H54 (cell line): ENCODE measurements at regions not wholly inside any gene's neighbourhood (a gene's known extent, or its start where the extent isn't known, plus 50 kb on each side); places are given as distances from the start of the nearest gene placed in this dataset.

Experiments used
- DNase-seq: peaks from one replicate; pipeline ENCODE4 v3.0.0; 2011; ENCODE audit warnings: low spot score, mixed read lengths; ENCODE audit not compliant: insufficient read length
- FAIRE-seq: peaks from 3 replicates; lab custom pipeline; 2011; peaks lifted over from hg19 to GRCh38; lab: Jason Lieb, UNC
- POLR2A ChIP-seq: IDR thresholded peaks from 2 replicates; pipeline ENCODE4 v1.6.1; 2011; ENCODE audit warnings: low read depth, mild to moderate bottlenecking, low read length

- no peak for TF ChIP-seq POLR2A
- DNase-seq (no peak), FAIRE-seq (no peak)
These were observed 97.6 kb upstream of the SIM2 start for GRCh38 chr21:36601362-36601761.

GRCh38 chr21:36602735-36603134 is 96.2 kb upstream of the SIM2 start:
- no peak for DNase-seq
- FAIRE-seq = no peak
- no peak for TF ChIP-seq POLR2A

- TF ChIP-seq POLR2A = no peak
- DNase-seq (no peak), FAIRE-seq (no peak)
These were observed 95.7 kb upstream of the SIM2 start for GRCh38 chr21:36603221-36603620.

GRCh38 chr21:36605426-36605825 is 93.5 kb upstream of the SIM2 start:
- DNase-seq (no peak), FAIRE-seq (no peak)

GRCh38 chr21:36606287-36606982 is 92.5 kb upstream of the SIM2 start:
- TF ChIP-seq POLR2A = no peak
- no peak for FAIRE-seq
- no peak for DNase-seq

More at GRCh38 chr21:36605426-36605825, 93.5 kb upstream of the SIM2 start:
- TF ChIP-seq POLR2A = no peak

- no peak for TF ChIP-seq POLR2A
- DNase-seq (no peak), FAIRE-seq (no peak)
These were observed 92.0 kb upstream of the SIM2 start for GRCh38 chr21:36606983-36607325.

- FAIRE-seq = no peak
- no peak for DNase-seq
- no peak for TF ChIP-seq POLR2A
These were observed 90.6 kb upstream of the SIM2 start for GRCh38 chr21:36608041-36608896.

- TF ChIP-seq POLR2A = no peak
- FAIRE-seq = no peak
- DNase-seq = no peak
These were observed 90.1 kb upstream of the SIM2 start for GRCh38 chr21:36608897-36609225.

- no peak for FAIRE-seq
- TF ChIP-seq POLR2A = no peak
- no peak for DNase-seq
These were observed 89.3 kb upstream of the SIM2 start for GRCh38 chr21:36609654-36610053.

- FAIRE-seq = no peak
- no peak for DNase-seq
- TF ChIP-seq POLR2A = no peak
These were observed 88.7 kb upstream of the SIM2 start for GRCh38 chr21:36610201-36610600.

GRCh38 chr21:36610935-36611334 is 88.0 kb upstream of the SIM2 start:
- FAIRE-seq (no peak), DNase-seq (no peak)
- TF ChIP-seq POLR2A = no peak

GRCh38 chr21:36611379-36611778 is 87.5 kb upstream of the SIM2 start:
- no peak for DNase-seq
- no peak for TF ChIP-seq POLR2A
- no peak for FAIRE-seq

- TF ChIP-seq POLR2A = no peak
- FAIRE-seq (no peak), DNase-seq (no peak)
These were observed 85.9 kb upstream of the SIM2 start for GRCh38 chr21:36613059-36613458.

GRCh38 chr21:36613554-36613953 is 85.4 kb upstream of the SIM2 start:
- TF ChIP-seq POLR2A = no peak
- FAIRE-seq (no peak), DNase-seq (no peak)
